ENCODE measurements at regions not wholly inside any gene's neighbourhood (a gene's known extent, or its start where the extent isn't known, plus 50 kb on each side); places are given as distances from the start of the nearest gene placed in this dataset.

DNA sequence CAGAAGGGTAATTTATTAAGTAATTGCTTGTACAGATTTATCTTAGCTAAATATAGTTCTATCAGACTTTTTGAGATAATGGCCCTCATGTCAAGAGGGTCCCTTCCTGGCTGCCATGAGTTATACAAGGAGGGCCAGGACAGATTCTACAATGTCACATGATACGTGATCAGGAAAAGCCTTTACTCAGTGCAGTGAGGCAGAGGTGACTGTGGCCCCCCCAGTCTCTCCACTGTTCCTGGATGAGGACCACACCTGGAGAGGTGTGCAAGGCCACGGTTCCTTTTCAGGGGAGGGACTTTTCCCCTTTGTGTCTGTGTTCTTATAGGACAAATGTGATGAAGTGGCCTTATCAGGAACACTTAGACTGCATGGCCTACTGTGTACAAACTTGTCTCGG lies 54.3 kb upstream of the LRCH1 start:
- Histone ChIP-seq H3K36me3 (no peaks in the 10 kb centered on the region), H3K9me3 (no peaks in the 10 kb centered on the region), H3K4me3 (no peak overlapping the region), H3K27ac (no peak overlapping the region), H3K27me3 (no peaks in the 10 kb centered on the region), H3K4me1 (no peaks in the 10 kb centered on the region)
- DNase-seq (ENCODE audit: low spot score in 2 of 2), result no peak
- no peak for TF ChIP-seq CTCF (IDR thresholded peaks at IDR 0.05)
- no peak for TF ChIP-seq POLR2AphosphoS5 (IDR thresholded peaks at IDR 0.05)
- no peak for TF ChIP-seq EP300 (IDR thresholded peaks at IDR 0.05)
- TF ChIP-seq POLR2A (IDR thresholded peaks at IDR 0.05), result no peak
- WGBS, result 97% methylated on average over 3 of the region's 3 CpGs

DNA sequence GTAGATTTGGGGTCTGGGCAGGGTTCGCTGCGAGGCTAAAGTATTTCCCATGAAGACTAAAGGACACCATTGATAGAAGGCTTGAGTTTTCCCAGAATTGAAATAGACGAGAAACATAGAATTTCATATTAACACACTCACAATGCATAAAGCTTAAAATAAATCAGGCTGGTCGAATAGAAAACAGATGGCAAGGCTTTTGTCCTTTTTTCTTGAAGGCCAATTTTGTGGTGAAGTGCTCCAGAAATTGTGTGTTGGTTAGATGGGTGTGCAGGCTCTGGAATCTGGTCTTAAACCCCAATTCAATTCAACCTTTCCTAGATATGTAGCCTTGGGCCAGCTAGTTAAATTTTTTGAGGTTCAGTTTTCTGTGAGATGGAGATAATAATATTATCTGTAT lies 56.9 kb upstream of the LRCH1 start:
- Histone ChIP-seq H3K4me3 (no peak overlapping the region), H3K27me3 (no peaks in the 10 kb centered on the region), H3K36me3 (no peaks in the 10 kb centered on the region), H3K27ac (no peak overlapping the region), H3K4me1 (peaks cover 4% of the 10 kb centered on the region), H3K9me3 (no peaks in the 10 kb centered on the region)
- TF ChIP-seq EP300 (IDR thresholded peaks at IDR 0.05), result no peak
- TF ChIP-seq CTCF (IDR thresholded peaks at IDR 0.05), result no peak
- no peak for TF ChIP-seq POLR2A (IDR thresholded peaks at IDR 0.05)
- TF ChIP-seq POLR2AphosphoS5 (IDR thresholded peaks at IDR 0.05), result no peak
- WGBS, result 62% methylated on average over 4 of the region's 4 CpGs
- DNase-seq (ENCODE audit: low spot score in 2 of 2), result no peak

- H3K27ac ChIP-seq, result no peak overlapping the region
- 49% methylated on average over 4 of the region's 4 CpGs for WGBS
- no peaks in the 10 kb centered on the region for H3K27me3 ChIP-seq
- H3K4me3 ChIP-seq, result no peak overlapping the region
- no peaks in the 10 kb centered on the region for H3K9me3 ChIP-seq
- no peaks in the 10 kb centered on the region for H3K36me3 ChIP-seq
- peaks cover 4% of the 10 kb centered on the region for H3K4me1 ChIP-seq
- TF ChIP-seq POLR2AphosphoS5 (IDR thresholded peaks at IDR 0.05), result no peak
- no peak for DNase-seq (ENCODE audit: low spot score in 2 of 2)
Observed at GRCh38 chr13:46495651-46496050, 57.3 kb upstream of the LRCH1 start.

DNA sequence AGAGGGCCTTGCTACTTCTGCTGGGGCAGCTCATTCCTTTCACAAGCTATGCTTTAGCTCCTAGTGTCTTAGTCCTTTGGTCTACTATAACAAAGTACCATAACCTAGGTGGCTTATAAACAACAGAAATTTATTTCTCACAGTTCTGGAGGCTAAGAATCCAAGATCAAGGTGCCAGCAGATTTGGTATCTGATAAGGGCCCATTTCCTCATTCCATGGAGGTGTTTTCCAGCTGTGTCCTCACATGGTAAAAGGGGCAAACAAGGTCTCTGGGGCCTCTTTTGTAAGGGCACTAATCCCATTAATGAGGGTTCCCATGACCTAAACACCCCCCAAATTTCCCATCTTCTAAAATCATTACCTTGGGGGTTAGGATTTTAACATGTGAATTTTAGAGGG lies 57.9 kb upstream of the LRCH1 start:
- TF ChIP-seq CTCF (IDR thresholded peaks at IDR 0.05) (no peak), POLR2A (IDR thresholded peaks at IDR 0.05) (no peak), EP300 (IDR thresholded peaks at IDR 0.05) (no peak), POLR2AphosphoS5 (IDR thresholded peaks at IDR 0.05) (no peak)
- Histone ChIP-seq H3K4me1 (peaks cover 4% of the 10 kb centered on the region), H3K9me3 (no peaks in the 10 kb centered on the region), H3K27me3 (no peaks in the 10 kb centered on the region), H3K27ac (no peak overlapping the region), H3K36me3 (no peaks in the 10 kb centered on the region), H3K4me3 (no peak overlapping the region)
- no peak for DNase-seq (ENCODE audit: low spot score in 2 of 2)

GRCh38 chr13:46492946-46493345 lies 60.0 kb upstream of the LRCH1 start:
- WGBS, result 0% methylated on average over 1 of the region's 1 CpG
- no peaks in the 10 kb centered on the region for H3K9me3 ChIP-seq
- no peak for DNase-seq (ENCODE audit: low spot score in 2 of 2)

More at GRCh38 chr13:46492946-46493345, 60.0 kb upstream of the LRCH1 start:
- peaks cover 11% of the 10 kb centered on the region for H3K4me1 ChIP-seq
- TF ChIP-seq CTCF (IDR thresholded peaks at IDR 0.05) (peak; percentile 29 to 40), POLR2A (IDR thresholded peaks at IDR 0.05) (no peak)
- no peaks in the 10 kb centered on the region for H3K27me3 ChIP-seq
- H3K4me3 ChIP-seq, result no peak overlapping the region
- H3K36me3 ChIP-seq, result no peaks in the 10 kb centered on the region
- no peak overlapping the region for H3K27ac ChIP-seq

Data from suprapubic skin (tissue), 4 donors.